GM12891 (cell line): ENCODE measurements at regions not wholly inside any gene's neighbourhood (a gene's known extent, or its start where the extent isn't known, plus 50 kb on each side); places are given as distances from the start of the nearest gene placed in this dataset.

Experiments used
- PAX5 ChIP-seq: IDR thresholded peaks from 2 replicates; pipeline ENCODE4 v1.6.1; 2011; ENCODE audit warnings: low read length, moderate library complexity, mild to moderate bottlenecking; ENCODE audit not compliant: insufficient read depth, severe bottlenecking
- POLR2A ChIP-seq: IDR thresholded peaks from 2 replicates; pipeline ENCODE4 v1.6.1; 2011; ENCODE audit warnings: low read depth, low read length, control low read depth

DNA sequence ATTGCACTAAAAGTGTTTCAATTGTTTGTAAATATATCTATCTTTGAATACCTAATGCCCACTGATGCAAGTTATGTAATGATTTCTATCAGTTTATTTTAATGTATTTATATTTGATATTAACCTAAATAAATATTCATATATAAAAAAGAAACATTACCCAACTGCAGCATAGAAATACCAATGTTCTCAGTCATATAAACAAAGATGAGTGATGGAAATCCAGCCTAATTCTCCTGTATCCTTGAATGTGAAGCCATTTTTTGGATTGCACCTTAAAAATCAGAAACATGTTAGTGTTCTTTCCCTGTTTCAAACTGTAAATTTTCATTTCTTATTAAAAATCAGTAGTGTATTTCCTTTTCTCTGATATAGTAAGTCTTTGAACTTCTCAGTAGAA lies 305.8 kb upstream of the GNAI1 start:
- TF ChIP-seq PAX5 (no peak), POLR2A (no peak)
